HCT116 (cell line): ENCODE measurements at regions not wholly inside any gene's neighbourhood (a gene's known extent, or its start where the extent isn't known, plus 50 kb on each side); places are given as distances from the start of the nearest gene placed in this dataset.

ENCODE experiments used
- ATAC-seq: fragments of 200-7000 bp; cut with Tn5 transposase; 2 replicates; pipeline ENCODE4 v1.9.1; 2020; ENCODE audit warnings: mild to moderate bottlenecking, moderate library complexity
- BruUV-seq: library from RNA; stranded (reverse); fragments of 400-500 nt; replicated peaks from 2 replicates; lab custom pipeline; 2021; lab: Mats Ljungman, UMichigan
- CTCF ChIA-PET: fragments of 300-600 bp; sonication (Branson Sonifier 250); formaldehyde crosslinking; loops from one replicate; lab custom pipeline; 2021; ENCODE audit warnings: antibody characterized with exemption; lab: Charles Lee
- POLR2A ChIA-PET: fragments of 300-600, 350-600 bp; sonication (Branson Sonifier 250); formaldehyde crosslinking; loops from one replicate; lab custom pipeline; 2021; ENCODE audit warnings: antibody characterized with exemption; lab: Charles Lee
- RAD21 ChIA-PET, 2 experiments: fragments of 300-600 bp; sonication (Branson Sonifier 250); formaldehyde crosslinking; loops; one replicate each; lab custom pipeline; 2023; ENCODE audit warnings: low total read pairs in 2 of 2; ENCODE audit not compliant: uncharacterized antibody in 2 of 2, unreplicated experiment in 2 of 2, low non-redundant PET in 1 of 2; lab: Charles Lee
- DNase-seq: peaks from one replicate; pipeline ENCODE4 v3.0.0-alpha.2; 2010; ENCODE audit warnings: low read depth, low spot score
- H2AFZ ChIP-seq: fragments of 200-600 bp; shearing (Covaris generic), sonication (generic); 2 replicates; pipeline ENCODE4 v1.6.1; 2017; ENCODE audit warnings: low read depth, mixed run types, mixed read lengths, antibody characterized with exemption, low read length; ENCODE audit not compliant: poor library complexity, severe bottlenecking
- H3K27ac ChIP-seq: 2 replicates; pipeline ENCODE4 v1.5.1; 2012; ENCODE audit warnings: low read depth, low read length
- H3K27me3 ChIP-seq: fragments of 200-600 bp; sonication (generic); 2 replicates; pipeline ENCODE4 v1.6.1; 2016; ENCODE audit warnings: mixed run types, low read length, mixed read lengths; ENCODE audit not compliant: insufficient read depth
- H3K36me3 ChIP-seq, 2 experiments: fragments of 200-500 bp in 1 of 2; fragments of 200-600 bp in 1 of 2; sonication (Bioruptor generic) in 1 of 2; sonication (generic) in 1 of 2; 2 replicates each; pipeline versions ENCODE4 v1.5.1 to v1.6.1; 2014 to 2016; ENCODE audit warnings: low read length in 2 of 2, inconsistent platforms in 1 of 2, mixed read lengths in 1 of 2, mixed run types in 1 of 2; ENCODE audit not compliant: insufficient read depth in 2 of 2, control insufficient read depth in 1 of 2
- H3K4me1 ChIP-seq, 2 experiments: fragments of 200-600 bp in 1 of 2; sonication (generic) in 1 of 2; 2 replicates each; pipeline versions ENCODE4 v1.5.1 to v1.6.1; 2012 to 2017; ENCODE audit warnings: low read length in 2 of 2, inconsistent platforms in 1 of 2, mild to moderate bottlenecking in 1 of 2, mixed read lengths in 1 of 2, mixed run types in 1 of 2, moderate library complexity in 1 of 2; ENCODE audit not compliant: insufficient read depth in 2 of 2, control insufficient read depth in 1 of 2
- H3K4me2 ChIP-seq: fragments of 200-600 bp; sonication (generic); 2 replicates; pipeline ENCODE4 v1.6.1; 2017; ENCODE audit warnings: mixed run types, low read length, mixed read lengths
- H3K4me3 ChIP-seq, 2 experiments: fragments of 200-600 bp in 1 of 2; sonication (generic) in 1 of 2; replicated peaks in 1 of 2; 2 replicates each; pipeline ENCODE4 v1.5.1; 2011 to 2016; ENCODE audit warnings: low read length in 2 of 2, control low read depth in 1 of 2, low read depth in 1 of 2, mild to moderate bottlenecking in 1 of 2, mixed read lengths in 1 of 2, mixed run types in 1 of 2
- H3K79me2 ChIP-seq: fragments of 200-600 bp; sonication (generic); 2 replicates; pipeline ENCODE4 v1.6.1; 2017; ENCODE audit warnings: mild to moderate bottlenecking, mixed run types, low read length, moderate library complexity, mixed read lengths; ENCODE audit not compliant: insufficient read depth
- H3K9ac ChIP-seq: fragments of 200-600 bp; sonication (generic); 2 replicates; pipeline ENCODE4 v1.6.1; 2016; ENCODE audit warnings: low read length, mixed read lengths
- H3K9me2 ChIP-seq: fragments of 200-600 bp; sonication (generic), shearing (Covaris generic); 2 replicates; pipeline ENCODE4 v1.6.1; 2017; ENCODE audit warnings: mixed run types, mild to moderate bottlenecking, moderate library complexity; ENCODE audit not compliant: insufficient read depth
- H3K9me3 ChIP-seq, 2 experiments: fragments of 200-500 bp in 1 of 2; fragments of 200-600 bp in 1 of 2; sonication (Bioruptor generic) in 1 of 2; sonication (generic) in 1 of 2; 2 replicates each; pipeline ENCODE4 v1.6.1; 2014 to 2017; ENCODE audit warnings: low read length in 2 of 2, mixed read lengths in 2 of 2, inconsistent platforms in 1 of 2, low read depth in 1 of 2, mild to moderate bottlenecking in 1 of 2, mixed run types in 1 of 2, moderate library complexity in 1 of 2; ENCODE audit not compliant: control insufficient read depth in 1 of 2, insufficient read depth in 1 of 2
- H4K20me1 ChIP-seq: fragments of 200-600 bp; sonication (generic), shearing (Covaris generic); 2 replicates; pipeline ENCODE4 v1.6.1; 2017; ENCODE audit warnings: mixed run types, mild to moderate bottlenecking, moderate library complexity; ENCODE audit not compliant: insufficient read depth
- ATF3 ChIP-seq: IDR thresholded peaks from 2 replicates; pipeline ENCODE4 v1.6.1; 2012
- CBX3 ChIP-seq: IDR thresholded peaks from 2 replicates; pipeline ENCODE4 v1.6.1; 2012; ENCODE audit warnings: low read depth
- CEBPB ChIP-seq: IDR thresholded peaks from 2 replicates; pipeline ENCODE4 v1.6.1; 2012; ENCODE audit warnings: low read depth
- CTCF ChIP-seq, 3 experiments: fragments of 200-600 bp in 1 of 3; sonication (generic) in 1 of 3; IDR thresholded peaks in 2 of 3; conservative IDR thresholded peaks in 1 of 3; 2 replicates each; pipeline ENCODE4 v1.5.1; 2012 to 2017; ENCODE audit warnings: low read depth in 2 of 3, low read length in 2 of 3, antibody characterized with exemption in 1 of 3, borderline replicate concordance in 1 of 3, control low read depth in 1 of 3, mild to moderate bottlenecking in 1 of 3, mixed read lengths in 1 of 3, mixed run types in 1 of 3, moderate library complexity in 1 of 3; ENCODE audit not compliant: insufficient read depth in 1 of 3
- EGR1 ChIP-seq: IDR thresholded peaks from 2 replicates; pipeline ENCODE4 v1.6.1; 2012; ENCODE audit warnings: low read depth
- EZH2 ChIP-seq: fragments of 200-600 bp; sonication (generic); IDR thresholded peaks from 2 replicates; pipeline ENCODE4 v1.6.1; 2017; ENCODE audit warnings: antibody characterized with exemption, mixed run types
- EZH2phosphoT487 ChIP-seq: fragments of 200-600 bp; IDR thresholded peaks from 2 replicates; pipeline ENCODE4 v1.6.1; 2018; ENCODE audit warnings: antibody characterized with exemption, borderline replicate concordance
- FOSL1 ChIP-seq: IDR thresholded peaks from 2 replicates; pipeline ENCODE4 v1.6.1; 2012; ENCODE audit warnings: low read depth
- JUND ChIP-seq: IDR thresholded peaks from 2 replicates; pipeline ENCODE4 v1.6.1; 2012
- MAX ChIP-seq: IDR thresholded peaks from 2 replicates; pipeline ENCODE4 v1.6.1; 2012
- POLR2A ChIP-seq: IDR thresholded peaks from 2 replicates; pipeline ENCODE4 v1.7.0; 2011; ENCODE audit warnings: borderline replicate concordance; ENCODE audit not compliant: insufficient read depth, insufficient read length; ENCODE audit errors: extremely low read depth
- POLR2AphosphoS5 ChIP-seq: IDR thresholded peaks from 2 replicates; pipeline ENCODE4 v1.6.1; 2011; ENCODE audit warnings: mild to moderate bottlenecking, low read depth, low read length, moderate library complexity
- REST ChIP-seq: IDR thresholded peaks from 2 replicates; pipeline ENCODE4 v1.6.1; 2012; ENCODE audit warnings: low read depth
- SP1 ChIP-seq: IDR thresholded peaks from 2 replicates; pipeline ENCODE4 v1.6.1; 2012; ENCODE audit warnings: low read depth
- SRF ChIP-seq: IDR thresholded peaks from 2 replicates; pipeline ENCODE4 v1.6.1; 2012; ENCODE audit warnings: low read depth
- TCF7L2 ChIP-seq: IDR thresholded peaks from 2 replicates; pipeline ENCODE4 v1.7.0; 2011; ENCODE audit warnings: borderline replicate concordance, inconsistent platforms; ENCODE audit not compliant: insufficient read depth, insufficient read length; ENCODE audit errors: extremely low read depth
- YY1 ChIP-seq: IDR thresholded peaks from 2 replicates; pipeline ENCODE4 v1.6.1; 2011; ENCODE audit warnings: low read length, low read depth, moderate library complexity, mild to moderate bottlenecking; ENCODE audit not compliant: insufficient replicate concordance; ENCODE audit errors: extremely low read depth
- ZBTB33 ChIP-seq: IDR thresholded peaks from 2 replicates; pipeline ENCODE4 v1.6.1; 2011; ENCODE audit warnings: mild to moderate bottlenecking, low read length, moderate library complexity; ENCODE audit not compliant: insufficient replicate concordance; ENCODE audit errors: extremely low read depth
- ZFX ChIP-seq: fragments of 450-650 bp; IDR thresholded peaks from 2 replicates; pipeline ENCODE4 v1.6.1; 2017
- ZNF274 ChIP-seq: fragments of 200-500 bp; sonication (Bioruptor generic); IDR thresholded peaks from 2 replicates; pipeline ENCODE4 v1.6.1; 2014; ENCODE audit warnings: mild to moderate bottlenecking, low read depth, low read length, inconsistent platforms
- intact Hi-C: fragments of 100-400 bp; cut with micrococcal nuclease; formaldehyde crosslinking; loops from 2 replicates; pipeline ENCODE4 v1.10.0; 2022

- Histone ChIP-seq H2AFZ (no peak overlapping the region), H3K4me1 (no peaks in the 10 kb centered on the region), H3K27ac (no peak overlapping the region), H3K27me3 (no peaks in the 10 kb centered on the region), H4K20me1 (no peaks in the 10 kb centered on the region), H3K9me3 (peaks cover 0 to 5% of the 10 kb centered on the region in 2 experiments; a peak in 1 of 4 replicates), H3K36me3 (no peaks in the 10 kb centered on the region), H3K79me2 (no peaks in the 10 kb centered on the region), H3K9me2 (no peaks in the 10 kb centered on the region), H3K4me3 (no peak overlapping the region), H3K4me2 (no peak overlapping the region), H3K9ac (no peak overlapping the region)
- BruUV-seq = no TSS peak
- POLR2A ChIA-PET = no interaction called here
- intact Hi-C loops = no loop called here
- CTCF ChIA-PET = no interaction called here
- DNase-seq (no peak), ATAC-seq (no peak)
- RAD21 ChIA-PET = no interaction called here
- TF ChIP-seq SRF (no peak), POLR2A (no peak), ZNF274 (no peak), ZFX (no peak), POLR2AphosphoS5 (no peak), MAX (no peak), TCF7L2 (no peak), ATF3 (no peak), EZH2 (no peak), CEBPB (no peak), ZBTB33 (no peak), JUND (no peak), YY1 (no peak), CBX3 (no peak), EZH2phosphoT487 (no peak), CTCF (IDR thresholded peaks at IDR 0.05 in 2 of 3, conservative IDR thresholded peaks at IDR 0.05 in 1 of 3; ENCODE audit: borderline replicate concordance in 1 of 3, insufficient read depth in 1 of 3, low read depth in 2 of 3, low read length in 2 of 3) (no peak), SP1 (no peak), FOSL1 (no peak), EGR1 (no peak), REST (no peak)
- TF ChIP-seq, all 23 proteins: peak for 0
These were observed 92.7 kb upstream of the RUFY1 start for GRCh38 chr5:179457612-179458011.
